ENCODE measurements at regions not wholly inside any gene's neighbourhood (a gene's known extent, or its start where the extent isn't known, plus 50 kb on each side); places are given as distances from the start of the nearest gene placed in this dataset.
A peak's percentile ranks its signal among the peaks of the same experiment; 100 is the strongest.

GRCh38 chr13:111929036-111929616 is 137.8 kb upstream of the SOX1 start:
- WGBS, 2 donors: 85 to 87% methylated on average over 8 of the region's 8 CpGs
- no peaks in the 10 kb centered on the region for H3K36me3 ChIP-seq (ENCODE audit: control insufficient read depth in 4 of 4, insufficient read depth in 4 of 4, low read length in 4 of 4)
- H3K4me3 ChIP-seq: no peak overlapping the region
- ATAC-seq (ENCODE audit: insufficient read depth, low FRiP score): no peak
- TF ChIP-seq CTCF (IDR thresholded peaks at IDR 0.05; ENCODE audit: control extremely low read depth, extremely low read depth): no peak
- DNase-seq: no peak
- H3K27me3 ChIP-seq (ENCODE audit: control insufficient read depth in 3 of 3, insufficient read depth in 3 of 3, low read length in 2 of 3): peaks cover 0 to 7% (median 6%) of the 10 kb centered on the region in 3 donors
- no peaks in the 10 kb centered on the region for H3K4me1 ChIP-seq (ENCODE audit: control insufficient read depth in 5 of 5, insufficient read depth in 5 of 5, low read length in 5 of 5)
- peaks cover 0 to 3% (median 0%) of the 10 kb centered on the region in 4 donors for H3K9me3 ChIP-seq (ENCODE audit: control insufficient read depth in 4 of 4, insufficient read depth in 3 of 4, low read length in 3 of 4)
- H3K27ac ChIP-seq (ENCODE audit: low read depth in 1 of 2, low read length in 1 of 2): no peak overlapping the region
- no peak overlapping the region for H3K9ac ChIP-seq (ENCODE audit: insufficient read depth in 1 of 2, low read length in 2 of 2)

- peaks cover 0 to 34% (median 8%) of the 10 kb centered on the region in 3 donors for H3K27me3 ChIP-seq (ENCODE audit: control insufficient read depth in 3 of 3, insufficient read depth in 3 of 3, low read length in 2 of 3)
- DNase-seq: no peak
These were observed 130.6 kb upstream of the SOX1 start for GRCh38 chr13:111936267-111936925.

GRCh38 chr13:111937777-111938311 is 129.1 kb upstream of the SOX1 start:
- H3K27ac ChIP-seq (ENCODE audit: low read depth in 1 of 2, low read length in 1 of 2): no peak overlapping the region
- no peaks in the 10 kb centered on the region for H3K4me1 ChIP-seq (ENCODE audit: control insufficient read depth in 5 of 5, insufficient read depth in 5 of 5, low read length in 5 of 5)
- H3K9me3 ChIP-seq (ENCODE audit: control insufficient read depth in 4 of 4, insufficient read depth in 3 of 4, low read length in 3 of 4): peaks cover 0 to 10% (median under 1%) of the 10 kb centered on the region in 4 donors
- peak in 2 of 3 donors; percentile 21 to 27 for DNase-seq
- ATAC-seq (ENCODE audit: insufficient read depth, low FRiP score): no peak
- no peak overlapping the region for H3K9ac ChIP-seq (ENCODE audit: insufficient read depth in 1 of 2, low read length in 2 of 2)
- TF ChIP-seq CTCF (IDR thresholded peaks at IDR 0.05; ENCODE audit: control extremely low read depth, extremely low read depth): no peak
- peaks cover 0 to 37% (median 10%) of the 10 kb centered on the region in 3 donors for H3K27me3 ChIP-seq (ENCODE audit: control insufficient read depth in 3 of 3, insufficient read depth in 3 of 3, low read length in 2 of 3)
- WGBS, 2 donors: 63 to 69% methylated on average over 9 of the region's 9 CpGs
- no peaks in the 10 kb centered on the region for H3K36me3 ChIP-seq (ENCODE audit: control insufficient read depth in 4 of 4, insufficient read depth in 4 of 4, low read length in 4 of 4)
- H3K4me3 ChIP-seq: no peak overlapping the region

More at GRCh38 chr13:111936267-111936925, 130.6 kb upstream of the SOX1 start:
- no peak overlapping the region for H3K4me3 ChIP-seq
- 87 to 100% methylated on average over 3 of the region's 3 CpGs for WGBS, 2 donors
- TF ChIP-seq CTCF (IDR thresholded peaks at IDR 0.05; ENCODE audit: control extremely low read depth, extremely low read depth): no peak
- H3K36me3 ChIP-seq (ENCODE audit: control insufficient read depth in 4 of 4, insufficient read depth in 4 of 4, low read length in 4 of 4): no peaks in the 10 kb centered on the region
- ATAC-seq (ENCODE audit: insufficient read depth, low FRiP score): no peak
- peaks cover 0 to 9% (median under 1%) of the 10 kb centered on the region in 4 donors for H3K9me3 ChIP-seq (ENCODE audit: control insufficient read depth in 4 of 4, insufficient read depth in 3 of 4, low read length in 3 of 4)
- H3K27ac ChIP-seq (ENCODE audit: low read depth in 1 of 2, low read length in 1 of 2): no peak overlapping the region
- no peak overlapping the region for H3K9ac ChIP-seq (ENCODE audit: insufficient read depth in 1 of 2, low read length in 2 of 2)
- no peaks in the 10 kb centered on the region for H3K4me1 ChIP-seq (ENCODE audit: control insufficient read depth in 5 of 5, insufficient read depth in 5 of 5, low read length in 5 of 5)
